Fibroblast of lung (primary cell): ENCODE measurements at regions not wholly inside any gene's neighbourhood (a gene's known extent, or its start where the extent isn't known, plus 50 kb on each side); places are given as distances from the start of the nearest gene placed in this dataset.

Experiments
- DNase-seq, 2 donors: peaks; one replicate each; pipeline versions ENCODE4 v3.0.0 to v3.0.0-alpha.2; 2010; ENCODE audit warnings: low read depth in 2 of 2
- H2AFZ ChIP-seq: 2 replicates; pipeline ENCODE4 v1.5.1; 2012; ENCODE audit warnings: low read length, control low read depth, inconsistent platforms
- H3K27ac ChIP-seq: 2 replicates; pipeline ENCODE4 v1.5.1; 2011; ENCODE audit warnings: low read length, control low read depth; ENCODE audit not compliant: insufficient read depth
- H3K27me3 ChIP-seq: 2 replicates; pipeline ENCODE4 v1.5.1; 2011; ENCODE audit warnings: mild to moderate bottlenecking, low read length; ENCODE audit not compliant: control insufficient read depth, insufficient read depth
- H3K36me3 ChIP-seq: 2 replicates; pipeline ENCODE4 v1.5.1; 2011; ENCODE audit warnings: low read length; ENCODE audit not compliant: control insufficient read depth, insufficient read depth
- H3K4me1 ChIP-seq: 2 replicates; pipeline ENCODE4 v1.5.1; 2011; ENCODE audit warnings: low read length; ENCODE audit not compliant: control insufficient read depth, insufficient read depth; ENCODE audit errors: extremely low read depth
- H3K4me2 ChIP-seq: 2 replicates; pipeline ENCODE4 v1.5.1; 2011; ENCODE audit warnings: low read length, control low read depth; ENCODE audit not compliant: insufficient read depth; ENCODE audit errors: extremely low read depth
- H3K4me3 ChIP-seq, 4 experiments: fragments of 200-600 bp in 1 of 4; sonication (generic) in 1 of 4; replicated peaks in 1 of 4; 2 replicates each; pipeline ENCODE4 v1.5.1; 2011 to 2016; ENCODE audit warnings: low read length in 4 of 4, low read depth in 3 of 4, mild to moderate bottlenecking in 3 of 4, control low read depth in 2 of 4, inconsistent platforms in 1 of 4, mixed read lengths in 1 of 4; ENCODE audit not compliant: insufficient read depth in 1 of 4; ENCODE audit errors: control extremely low read depth in 1 of 4
- H3K79me2 ChIP-seq: 2 replicates; pipeline ENCODE4 v1.5.1; 2012; ENCODE audit warnings: mild to moderate bottlenecking, low read length, inconsistent platforms; ENCODE audit not compliant: control insufficient read depth, insufficient read depth
- H3K9ac ChIP-seq: 2 replicates; pipeline ENCODE4 v1.5.1; 2011; ENCODE audit warnings: mild to moderate bottlenecking, low read length, control low read depth; ENCODE audit not compliant: insufficient read depth
- H3K9me3 ChIP-seq: 2 replicates; pipeline ENCODE4 v1.5.1; 2012; ENCODE audit warnings: low read depth, low read length; ENCODE audit not compliant: control insufficient read depth, insufficient read depth
- H4K20me1 ChIP-seq: 2 replicates; pipeline ENCODE4 v1.5.1; 2011; ENCODE audit warnings: low read length; ENCODE audit not compliant: control insufficient read depth, insufficient read depth; ENCODE audit errors: extremely low read depth
- EZH2 ChIP-seq: IDR thresholded peaks from 2 replicates; pipeline ENCODE4 v1.5.1; 2012; ENCODE audit warnings: low read length, control low read depth, mild to moderate bottlenecking; ENCODE audit errors: missing control alignments
- TF ChIP-seq, protein P1 (sequence below), 2 donors: IDR thresholded peaks in 1 of 2; conservative IDR thresholded peaks in 1 of 2; 1 replicate in 1 of 2; 2 replicates in 1 of 2; pipeline ENCODE4 v1.5.1; 2011 to 2012; ENCODE audit warnings: low read length in 2 of 2, control low read depth in 1 of 2, inconsistent platforms in 1 of 2, low read depth in 1 of 2, mild to moderate bottlenecking in 1 of 2

DNA sequence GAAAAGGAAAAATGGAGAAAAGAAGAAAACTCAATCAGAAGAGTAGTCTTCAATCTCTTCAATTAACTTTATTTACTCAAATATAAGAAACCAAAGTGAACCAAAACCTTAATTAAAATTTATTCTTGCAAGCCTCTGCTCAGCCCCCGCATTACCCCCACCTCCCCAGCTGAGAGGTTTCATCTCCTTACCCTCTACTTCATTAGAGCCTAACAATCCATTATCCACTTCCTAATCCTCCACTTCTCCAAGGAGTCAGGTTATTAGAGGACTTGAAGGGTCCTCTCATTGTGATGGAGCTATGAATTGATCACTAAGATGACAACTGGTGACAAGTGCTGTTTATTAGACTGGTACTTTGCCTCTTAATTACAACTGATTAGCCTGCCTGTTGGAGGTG is 956.5 kb downstream of the TFAP2A start:
- Histone ChIP-seq H3K9ac (no peak overlapping the region), H3K4me2 (no peak overlapping the region), H3K4me3 (no peak overlapping the region), H3K36me3 (no peaks in the 10 kb centered on the region), H3K27me3 (no peaks in the 10 kb centered on the region), H3K27ac (no peak overlapping the region), H3K79me2 (no peaks in the 10 kb centered on the region), H4K20me1 (no peaks in the 10 kb centered on the region), H3K4me1 (no peaks in the 10 kb centered on the region), H2AFZ (no peak overlapping the region), H3K9me3 (no peaks in the 10 kb centered on the region)
- TF ChIP-seq, protein P1, sequence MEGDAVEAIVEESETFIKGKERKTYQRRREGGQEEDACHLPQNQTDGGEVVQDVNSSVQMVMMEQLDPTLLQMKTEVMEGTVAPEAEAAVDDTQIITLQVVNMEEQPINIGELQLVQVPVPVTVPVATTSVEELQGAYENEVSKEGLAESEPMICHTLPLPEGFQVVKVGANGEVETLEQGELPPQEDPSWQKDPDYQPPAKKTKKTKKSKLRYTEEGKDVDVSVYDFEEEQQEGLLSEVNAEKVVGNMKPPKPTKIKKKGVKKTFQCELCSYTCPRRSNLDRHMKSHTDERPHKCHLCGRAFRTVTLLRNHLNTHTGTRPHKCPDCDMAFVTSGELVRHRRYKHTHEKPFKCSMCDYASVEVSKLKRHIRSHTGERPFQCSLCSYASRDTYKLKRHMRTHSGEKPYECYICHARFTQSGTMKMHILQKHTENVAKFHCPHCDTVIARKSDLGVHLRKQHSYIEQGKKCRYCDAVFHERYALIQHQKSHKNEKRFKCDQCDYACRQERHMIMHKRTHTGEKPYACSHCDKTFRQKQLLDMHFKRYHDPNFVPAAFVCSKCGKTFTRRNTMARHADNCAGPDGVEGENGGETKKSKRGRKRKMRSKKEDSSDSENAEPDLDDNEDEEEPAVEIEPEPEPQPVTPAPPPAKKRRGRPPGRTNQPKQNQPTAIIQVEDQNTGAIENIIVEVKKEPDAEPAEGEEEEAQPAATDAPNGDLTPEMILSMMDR (conservative IDR thresholded peaks at IDR 0.05 in 1 of 2, IDR thresholded peaks at IDR 0.05 in 1 of 2; ENCODE audit: low read depth in 1 of 2, low read length in 2 of 2) = no peak
- TF ChIP-seq EZH2 = no peak
- DNase-seq = no peak

DNA sequence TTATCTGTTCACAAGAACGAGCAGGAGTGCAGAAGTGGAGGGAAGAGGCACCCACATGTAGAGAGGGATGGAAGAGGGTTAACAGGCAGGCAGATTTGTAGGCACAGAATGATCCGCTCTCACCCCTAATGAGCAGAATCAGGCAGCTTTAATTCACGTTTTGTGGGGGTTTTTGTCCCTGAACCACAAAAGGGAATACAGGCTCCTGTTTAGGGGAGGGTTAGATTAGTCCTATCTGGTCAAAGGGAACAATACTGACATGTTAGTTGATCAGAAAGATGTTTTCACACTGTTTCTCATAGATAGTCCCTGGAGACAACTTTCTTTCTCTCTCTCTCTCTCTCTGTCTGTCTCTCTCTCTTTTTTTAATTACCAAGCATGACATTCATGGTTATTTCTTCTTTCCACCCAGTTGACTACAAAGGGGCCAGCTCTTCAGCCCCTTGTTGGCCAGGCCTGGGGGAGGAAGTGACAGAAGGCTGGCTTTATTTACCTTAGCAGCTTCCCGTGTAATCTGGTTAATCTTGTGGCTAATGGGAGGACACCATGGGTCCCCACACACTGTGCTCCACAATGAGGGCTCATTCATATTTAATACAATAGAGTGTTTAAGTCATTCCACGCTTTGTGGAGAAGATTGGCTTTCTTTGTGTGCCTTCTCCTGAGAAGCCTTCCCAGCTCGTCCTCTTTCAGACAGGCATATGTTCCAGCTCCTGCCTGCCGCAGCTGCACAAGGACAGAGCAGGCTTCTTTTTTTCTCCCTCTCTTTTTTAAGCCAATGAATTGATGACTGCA is 958.8 kb downstream of the TFAP2A start:
- H3K9ac ChIP-seq = no peak overlapping the region
- H3K4me2 ChIP-seq = no peak overlapping the region
- no peaks in the 10 kb centered on the region for H3K79me2 ChIP-seq
- H3K9me3 ChIP-seq = no peaks in the 10 kb centered on the region
- no peak overlapping the region for H3K4me3 ChIP-seq
- H3K36me3 ChIP-seq = no peaks in the 10 kb centered on the region
- TF ChIP-seq, protein P1 (conservative IDR thresholded peaks at IDR 0.05 in 1 of 2, IDR thresholded peaks at IDR 0.05 in 1 of 2; ENCODE audit: low read depth in 1 of 2, low read length in 2 of 2) = no peak
- no peak for TF ChIP-seq EZH2
- no peaks in the 10 kb centered on the region for H3K27me3 ChIP-seq
- DNase-seq = no peak
- no peaks in the 10 kb centered on the region for H3K4me1 ChIP-seq
- H2AFZ ChIP-seq = no peak overlapping the region
- no peak overlapping the region for H3K27ac ChIP-seq
- no peaks in the 10 kb centered on the region for H4K20me1 ChIP-seq

DNA sequence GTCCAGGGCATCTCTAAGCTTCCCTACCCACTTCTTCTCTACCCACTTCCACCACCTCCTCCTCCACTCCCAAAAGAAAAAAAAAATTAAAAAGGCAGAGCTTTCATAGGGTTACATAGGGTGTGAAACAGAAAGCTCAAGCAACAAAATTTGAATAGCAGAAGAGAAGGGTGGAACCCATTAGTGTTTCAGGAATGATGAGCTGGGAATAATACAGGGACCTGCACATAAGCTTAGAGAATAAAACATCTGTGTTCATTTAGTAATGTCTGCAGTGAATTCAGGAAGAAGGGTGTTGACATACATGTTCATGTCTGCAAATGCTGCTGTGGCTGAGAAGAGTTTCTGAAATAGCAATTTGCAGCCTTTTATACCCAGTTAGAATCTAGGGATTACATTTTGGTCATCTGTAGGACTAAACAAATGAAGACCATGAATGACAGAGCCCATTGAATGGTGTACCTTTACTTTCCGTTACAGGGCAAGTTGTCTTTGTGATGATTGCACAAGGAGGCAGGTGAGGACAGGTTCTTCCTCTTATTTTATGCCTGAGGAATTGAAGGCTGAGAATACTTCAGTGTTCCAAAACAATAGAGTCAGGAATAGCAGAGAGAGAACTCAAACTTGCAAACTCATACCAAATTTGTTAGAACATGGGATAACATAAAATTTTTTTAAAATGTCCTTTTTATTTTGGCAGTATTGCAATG is 975.1 kb downstream of the TFAP2A start:
- Histone ChIP-seq H2AFZ (no peak overlapping the region), H3K9ac (no peak overlapping the region), H4K20me1 (no peaks in the 10 kb centered on the region), H3K4me2 (no peak overlapping the region), H3K79me2 (no peaks in the 10 kb centered on the region), H3K36me3 (no peaks in the 10 kb centered on the region), H3K4me3 (no peak overlapping the region), H3K9me3 (no peaks in the 10 kb centered on the region), H3K27me3 (no peaks in the 10 kb centered on the region), H3K4me1 (no peaks in the 10 kb centered on the region), H3K27ac (no peak overlapping the region)
- DNase-seq = no peak
- TF ChIP-seq, protein P1 (conservative IDR thresholded peaks at IDR 0.05 in 1 of 2, IDR thresholded peaks at IDR 0.05 in 1 of 2; ENCODE audit: low read depth in 1 of 2, low read length in 2 of 2) = no peak
- TF ChIP-seq EZH2 = no peak
